ENCODE measurements at regions not wholly inside any gene's neighbourhood (a gene's known extent, or its start where the extent isn't known, plus 50 kb on each side); places are given as distances from the start of the nearest gene placed in this dataset.

DNA sequence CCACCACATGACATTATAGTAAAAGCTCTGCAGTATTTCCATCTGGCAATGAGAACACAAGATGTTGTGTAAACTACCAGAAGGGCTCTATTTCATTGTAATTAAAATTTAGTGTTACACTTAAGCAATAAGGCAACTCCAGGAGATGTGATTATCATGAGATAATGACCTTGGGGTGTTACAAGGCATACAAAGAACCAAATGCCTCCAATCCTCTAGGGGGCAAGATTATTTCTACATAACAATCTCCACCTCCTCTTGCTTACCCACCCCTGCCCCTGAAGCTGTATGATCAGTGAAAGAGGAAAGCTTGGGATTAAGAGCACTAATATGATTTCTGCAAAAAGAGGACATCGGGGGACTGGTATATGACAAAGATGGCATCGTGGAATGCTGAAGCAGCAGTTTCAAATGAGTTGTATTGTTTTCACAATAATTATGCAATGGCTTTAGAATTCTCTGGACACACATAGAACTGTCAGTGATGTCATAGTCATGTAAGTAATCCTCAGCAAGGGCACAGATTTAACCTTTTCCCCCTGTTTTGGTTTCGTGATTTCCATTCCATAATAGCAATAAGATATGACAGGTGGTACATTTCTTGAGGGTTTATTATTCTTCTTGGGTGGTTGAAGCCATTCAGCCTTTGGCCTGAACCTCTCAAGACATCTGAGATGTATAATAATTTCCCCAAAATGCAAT is 295.3 kb downstream of the MZT1 start:
- TF ChIP-seq, protein P1, sequence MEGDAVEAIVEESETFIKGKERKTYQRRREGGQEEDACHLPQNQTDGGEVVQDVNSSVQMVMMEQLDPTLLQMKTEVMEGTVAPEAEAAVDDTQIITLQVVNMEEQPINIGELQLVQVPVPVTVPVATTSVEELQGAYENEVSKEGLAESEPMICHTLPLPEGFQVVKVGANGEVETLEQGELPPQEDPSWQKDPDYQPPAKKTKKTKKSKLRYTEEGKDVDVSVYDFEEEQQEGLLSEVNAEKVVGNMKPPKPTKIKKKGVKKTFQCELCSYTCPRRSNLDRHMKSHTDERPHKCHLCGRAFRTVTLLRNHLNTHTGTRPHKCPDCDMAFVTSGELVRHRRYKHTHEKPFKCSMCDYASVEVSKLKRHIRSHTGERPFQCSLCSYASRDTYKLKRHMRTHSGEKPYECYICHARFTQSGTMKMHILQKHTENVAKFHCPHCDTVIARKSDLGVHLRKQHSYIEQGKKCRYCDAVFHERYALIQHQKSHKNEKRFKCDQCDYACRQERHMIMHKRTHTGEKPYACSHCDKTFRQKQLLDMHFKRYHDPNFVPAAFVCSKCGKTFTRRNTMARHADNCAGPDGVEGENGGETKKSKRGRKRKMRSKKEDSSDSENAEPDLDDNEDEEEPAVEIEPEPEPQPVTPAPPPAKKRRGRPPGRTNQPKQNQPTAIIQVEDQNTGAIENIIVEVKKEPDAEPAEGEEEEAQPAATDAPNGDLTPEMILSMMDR (conservative IDR thresholded peaks at IDR 0.05 in 1 of 2, IDR thresholded peaks at IDR 0.05 in 1 of 2; ENCODE audit: low read depth in 1 of 2, low read length in 2 of 2), result no peak
- TF ChIP-seq EZH2 (IDR thresholded peaks at IDR 0.05; ENCODE audit: low read length, missing control alignments), result no peak

Data from fibroblast of lung (primary cell).